GM21447 (cell line): ENCODE measurements at regions not wholly inside any gene's neighbourhood (a gene's known extent, or its start where the extent isn't known, plus 50 kb on each side); places are given as distances from the start of the nearest gene placed in this dataset.

Experiments
- ATAC-seq: cut with Tn5 transposase; IDR thresholded peaks from one replicate; pipeline ENCODE4 v1.9.1; 2021; ENCODE audit not compliant: unreplicated experiment

DNA sequence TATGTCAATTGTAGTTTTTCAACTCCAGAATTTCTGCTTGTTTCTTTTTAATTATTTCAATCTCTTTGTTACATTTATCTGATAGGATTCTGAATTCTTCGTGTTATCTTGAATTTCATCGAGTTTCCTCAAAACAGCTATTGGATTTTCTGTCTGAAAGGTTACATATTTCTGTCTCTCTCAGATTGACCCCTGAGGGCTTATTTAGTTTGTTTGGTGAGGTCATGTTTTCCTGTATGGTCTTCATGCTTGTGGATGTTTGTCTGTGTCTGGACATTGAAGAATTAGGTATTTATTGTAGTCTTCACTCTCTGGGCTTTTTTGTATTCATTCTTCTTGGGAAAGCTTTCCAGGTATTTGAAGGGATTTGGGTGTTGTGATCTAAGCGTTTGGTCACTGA is 85.6 kb downstream of the SNAPC1 start:
- no peak for ATAC-seq

DNA sequence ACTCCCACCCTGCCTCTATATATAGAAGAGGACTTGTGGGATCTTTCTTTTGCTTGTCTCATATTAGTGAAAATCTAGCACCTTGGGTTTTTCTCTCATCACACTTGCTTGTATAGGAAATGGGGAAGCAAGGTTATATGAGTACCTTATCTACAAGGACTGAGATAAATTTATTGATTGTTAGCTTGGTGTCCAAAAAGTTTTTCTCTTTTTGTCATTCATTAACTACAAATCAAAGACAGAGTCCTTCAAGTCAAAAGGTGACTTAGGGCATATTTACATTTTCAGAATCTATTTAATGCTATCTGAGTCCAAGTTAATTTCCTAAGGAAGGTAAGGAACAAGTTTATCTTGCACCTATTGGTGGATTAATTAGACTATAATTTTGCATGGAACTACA is 92.7 kb downstream of the SNAPC1 start:
- ATAC-seq, result no peak

GRCh38 chr14:61860294-61860918 is 98.2 kb downstream of the SNAPC1 start:
- ATAC-seq, result peak; percentile 99

GRCh38 chr14:61861320-61861865 is 99.2 kb downstream of the SNAPC1 start:
- no peak for ATAC-seq

- ATAC-seq, result no peak
Measured at GRCh38 chr14:61864329-61864898, 102.2 kb downstream of the SNAPC1 start.

DNA sequence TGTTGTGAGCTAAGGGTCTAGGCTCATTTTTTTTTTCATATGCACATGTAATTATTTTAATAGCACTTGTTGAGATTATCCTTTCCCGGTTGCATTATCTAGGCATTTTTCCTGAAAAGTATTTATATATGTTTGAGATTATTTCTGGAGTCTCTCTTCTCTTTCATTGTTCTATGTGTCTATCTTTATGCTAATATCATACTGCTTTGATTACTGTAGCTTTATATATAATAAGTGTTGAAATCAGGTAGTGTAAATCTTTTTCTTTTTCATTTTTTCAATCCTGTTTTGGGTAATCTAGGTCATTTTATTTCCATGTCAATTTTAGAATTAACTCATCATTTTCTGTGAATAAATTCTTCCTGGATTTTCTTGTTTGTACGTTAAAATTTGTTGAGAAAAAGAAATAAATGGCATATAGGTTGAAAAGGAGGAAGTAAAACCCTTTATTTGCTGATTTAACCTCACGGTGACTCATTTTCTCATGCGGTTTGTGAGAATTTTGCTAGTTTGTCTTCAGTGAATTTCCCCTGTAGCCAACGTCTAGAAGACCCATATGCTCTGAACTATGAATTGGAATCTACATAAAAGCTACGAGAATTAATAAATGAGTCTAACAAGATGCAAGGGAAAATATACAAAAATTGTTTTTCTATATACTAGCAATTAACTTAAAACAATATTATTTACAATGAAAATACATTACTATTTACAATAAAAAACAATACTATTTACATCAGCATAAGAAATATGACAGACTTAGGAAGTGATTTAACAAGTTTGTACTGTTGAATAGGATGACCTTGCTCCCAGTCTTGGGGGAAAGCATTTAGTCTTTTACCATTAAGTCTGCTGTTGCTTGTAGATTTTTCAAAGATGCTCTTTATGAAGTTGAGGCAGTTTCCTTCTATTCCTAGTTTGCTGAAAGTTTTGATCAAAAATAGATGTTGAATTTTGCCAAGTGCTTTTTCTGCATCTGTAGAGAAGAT is 105.0 kb downstream of the SNAPC1 start:
- ATAC-seq, result peak; percentile 94

- no peak for ATAC-seq
Measured at GRCh38 chr14:61868846-61869245, 106.6 kb downstream of the SNAPC1 start.

DNA sequence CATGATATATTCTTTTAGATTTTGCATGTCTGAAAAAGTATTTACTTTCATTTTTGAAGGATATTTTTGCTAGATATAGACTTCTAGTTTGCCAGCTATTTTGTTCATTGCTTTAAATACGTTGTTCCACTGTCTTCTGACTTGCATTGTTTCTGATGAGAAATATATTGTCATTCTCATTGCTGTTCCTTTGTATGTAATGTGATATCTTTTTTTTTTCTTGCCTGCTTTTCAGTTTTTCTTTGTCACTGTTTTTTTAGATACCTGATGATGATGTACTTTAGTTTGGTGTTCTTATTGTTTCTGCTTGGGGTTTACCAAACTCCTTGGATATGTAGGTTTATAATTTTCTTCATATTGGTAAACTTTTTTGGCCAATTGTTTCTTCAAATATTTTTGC is 107.9 kb downstream of the SNAPC1 start:
- no peak for ATAC-seq

- peak; percentile 95 for ATAC-seq
Measured at GRCh38 chr14:61872452-61872851, 110.2 kb downstream of the SNAPC1 start.

DNA sequence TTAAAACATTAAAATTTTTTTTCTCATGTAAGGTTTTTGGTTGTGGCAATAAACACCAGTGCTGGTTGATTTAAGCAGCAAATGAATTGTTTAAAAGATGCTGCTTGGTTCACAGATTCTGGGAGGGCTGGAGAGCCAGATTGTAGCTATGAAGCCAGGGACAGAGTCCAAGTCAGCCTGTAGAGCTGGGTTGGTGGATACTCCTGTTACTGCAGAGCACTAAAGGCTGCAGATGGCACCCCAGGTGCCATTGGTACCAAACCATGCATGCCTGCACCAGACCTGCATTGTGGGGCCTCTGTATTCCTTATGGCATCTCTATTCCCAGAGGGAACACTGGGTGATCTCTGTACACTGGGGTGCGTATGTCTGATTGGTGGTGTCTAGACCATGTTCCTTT is 113.3 kb downstream of the SNAPC1 start:
- ATAC-seq, result no peak

- ATAC-seq, result no peak
Measured at GRCh38 chr14:61876362-61877034, 114.3 kb downstream of the SNAPC1 start.

DNA sequence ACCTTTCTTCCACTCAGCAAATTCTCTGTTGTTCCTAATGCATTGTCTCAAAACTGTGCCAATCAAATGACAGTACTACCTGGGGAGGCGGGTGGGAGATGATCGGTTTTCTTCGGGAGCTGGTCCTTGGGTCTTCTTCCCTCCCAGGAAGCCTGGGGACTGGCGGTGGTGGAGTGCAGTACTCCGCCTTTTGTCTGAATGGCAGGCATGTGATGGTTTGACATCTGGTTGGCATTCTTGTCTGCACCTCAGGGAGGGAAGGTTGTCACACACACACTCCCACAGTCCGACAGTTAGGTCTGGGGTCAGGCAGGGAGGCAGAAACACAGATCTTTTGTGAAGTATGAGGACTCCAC is 114.8 kb downstream of the SNAPC1 start:
- ATAC-seq, result no peak

DNA sequence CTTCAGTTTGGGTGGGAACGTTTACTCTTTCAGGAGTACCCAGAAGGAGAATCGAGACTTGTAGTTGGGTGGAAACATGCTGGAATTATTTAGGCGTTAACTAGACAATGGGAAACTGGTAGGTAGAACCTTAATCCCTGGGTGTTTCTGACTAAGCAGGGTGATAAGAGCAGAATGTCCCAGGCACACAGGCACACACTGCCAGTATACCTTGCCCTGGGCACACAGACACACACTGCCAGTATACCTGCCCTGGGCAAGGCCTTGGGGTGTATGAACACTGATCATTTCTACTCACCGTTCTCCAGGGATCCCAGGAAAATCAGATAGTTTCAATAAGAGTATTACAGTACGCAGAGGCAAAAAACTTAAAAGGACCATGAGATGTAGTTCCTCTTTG is 115.5 kb downstream of the SNAPC1 start:
- ATAC-seq, result no peak

GRCh38 chr14:61878931-61879330 is 116.7 kb downstream of the SNAPC1 start:
- ATAC-seq, result no peak

- ATAC-seq, result no peak
Measured at GRCh38 chr14:61881046-61881445, 118.8 kb downstream of the SNAPC1 start.

DNA sequence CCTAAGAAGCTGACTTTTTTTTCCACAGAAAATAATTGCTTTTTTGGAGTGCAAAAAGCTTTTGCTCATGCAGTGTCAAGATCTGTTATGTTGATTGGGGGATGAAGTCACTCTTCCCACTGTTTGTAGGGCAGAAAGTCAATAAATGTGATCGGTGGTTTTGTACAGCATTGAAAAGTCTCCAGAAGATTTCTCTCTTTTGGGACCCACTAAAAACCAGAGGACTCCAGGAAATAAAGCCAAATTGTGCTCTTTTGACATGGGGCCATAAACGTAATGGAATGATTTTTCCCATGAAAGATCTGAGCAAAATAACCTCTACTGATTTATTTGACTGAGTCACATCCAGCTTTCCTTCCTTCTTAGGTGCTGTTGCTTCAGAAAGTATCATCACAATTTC is 122.5 kb downstream of the SNAPC1 start:
- no peak for ATAC-seq

DNA sequence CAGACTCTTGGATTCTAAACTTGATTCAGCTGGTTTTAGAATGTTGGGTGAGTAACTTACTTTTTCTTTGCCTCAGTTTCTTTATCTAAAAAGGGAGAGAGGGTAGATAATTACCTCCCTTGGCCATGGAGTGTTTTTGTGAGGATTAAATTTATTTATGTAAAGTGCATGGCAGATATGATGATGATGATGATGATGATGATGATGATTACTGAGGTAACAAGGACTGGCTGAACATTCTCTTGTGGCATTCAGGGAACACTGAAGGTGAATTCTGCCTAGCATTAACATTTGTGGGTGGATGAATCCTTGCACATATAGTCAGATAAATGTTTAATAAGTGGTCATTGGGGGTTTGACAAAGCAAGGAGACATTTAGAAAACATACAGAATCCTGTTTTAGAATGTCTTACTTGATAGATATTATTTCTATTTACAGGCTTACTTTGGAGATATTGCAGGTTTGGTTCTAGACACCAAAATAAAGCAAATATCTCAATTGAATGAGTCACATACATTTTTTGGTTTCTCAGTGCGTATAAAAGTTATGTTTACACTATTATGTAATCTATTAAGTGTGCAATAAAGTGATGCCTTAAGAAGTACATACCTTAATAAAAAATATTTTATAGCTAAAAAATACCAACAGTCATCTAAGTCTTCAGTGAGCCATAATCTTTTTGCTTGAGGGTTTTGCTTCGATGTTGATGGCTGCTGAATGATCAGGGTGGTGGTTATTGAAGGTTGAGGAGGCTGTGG is 123.2 kb downstream of the SNAPC1 start:
- no peak for ATAC-seq

DNA sequence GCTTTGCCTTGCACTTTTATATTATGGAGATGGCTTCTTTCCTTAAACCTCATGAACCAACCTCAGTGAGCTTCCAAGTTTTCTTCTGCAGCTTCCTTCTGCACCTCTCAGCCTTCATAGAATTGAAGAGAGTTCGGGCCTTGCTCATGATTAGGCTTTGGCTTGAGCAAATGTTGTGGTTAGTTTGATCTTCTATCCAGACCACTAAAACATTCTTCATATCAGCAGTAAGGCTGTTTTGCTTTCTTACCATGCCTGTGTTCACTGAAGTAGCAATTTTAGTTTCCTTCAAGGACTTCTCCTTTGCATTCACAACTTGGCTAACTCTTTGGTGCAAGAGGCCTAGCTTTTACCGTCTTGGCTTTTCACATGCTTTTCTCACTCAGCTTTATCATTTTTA is 125.4 kb downstream of the SNAPC1 start:
- no peak for ATAC-seq

- peak; percentile 100 for ATAC-seq
Measured at GRCh38 chr14:61889914-61890351, 127.7 kb downstream of the SNAPC1 start.

GRCh38 chr14:61891170-61891569 is 128.9 kb downstream of the SNAPC1 start:
- ATAC-seq, result no peak
